ENCODE measurements at regions not wholly inside any gene's neighbourhood (a gene's known extent, or its start where the extent isn't known, plus 50 kb on each side); places are given as distances from the start of the nearest gene placed in this dataset.

DNA sequence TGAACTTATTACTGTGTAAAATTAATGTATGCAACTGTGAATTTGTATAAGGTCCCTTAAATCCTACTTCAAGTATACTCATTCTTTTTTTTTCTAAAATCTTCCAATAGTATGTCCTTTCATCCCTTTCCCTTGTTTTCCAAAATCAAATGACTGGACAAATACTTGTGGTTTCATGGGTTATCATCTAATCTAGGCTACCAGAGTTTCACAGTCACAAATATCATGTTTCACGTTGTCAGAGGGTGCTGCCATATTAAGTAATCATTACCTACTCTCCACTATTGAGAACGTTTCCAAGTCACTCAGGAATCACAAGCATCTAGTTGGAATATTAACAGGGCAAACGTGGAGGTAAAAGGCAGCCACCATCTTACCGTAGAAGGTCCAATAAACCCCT is 1235.0 kb upstream of the TENM3 start:
- DNase-seq (ENCODE audit: low read depth in 1 of 2, low spot score in 1 of 2): no peak
- no peaks in the 10 kb centered on the region for H3K27me3 ChIP-seq (ENCODE audit: insufficient read depth, poor library complexity, severe bottlenecking)
- H3K4me3 ChIP-seq (replicated peaks; ENCODE audit: insufficient read depth, low read length): no peak overlapping the region
- TF ChIP-seq SPI1 (IDR thresholded peaks at IDR 0.05; ENCODE audit: borderline replicate concordance, low read depth) (no peak), POLR2AphosphoS5 (IDR thresholded peaks at IDR 0.05; ENCODE audit: low read depth) (no peak), GABPA (IDR thresholded peaks at IDR 0.05; ENCODE audit: low read depth) (no peak)
- TF ChIP-seq, protein P1, sequence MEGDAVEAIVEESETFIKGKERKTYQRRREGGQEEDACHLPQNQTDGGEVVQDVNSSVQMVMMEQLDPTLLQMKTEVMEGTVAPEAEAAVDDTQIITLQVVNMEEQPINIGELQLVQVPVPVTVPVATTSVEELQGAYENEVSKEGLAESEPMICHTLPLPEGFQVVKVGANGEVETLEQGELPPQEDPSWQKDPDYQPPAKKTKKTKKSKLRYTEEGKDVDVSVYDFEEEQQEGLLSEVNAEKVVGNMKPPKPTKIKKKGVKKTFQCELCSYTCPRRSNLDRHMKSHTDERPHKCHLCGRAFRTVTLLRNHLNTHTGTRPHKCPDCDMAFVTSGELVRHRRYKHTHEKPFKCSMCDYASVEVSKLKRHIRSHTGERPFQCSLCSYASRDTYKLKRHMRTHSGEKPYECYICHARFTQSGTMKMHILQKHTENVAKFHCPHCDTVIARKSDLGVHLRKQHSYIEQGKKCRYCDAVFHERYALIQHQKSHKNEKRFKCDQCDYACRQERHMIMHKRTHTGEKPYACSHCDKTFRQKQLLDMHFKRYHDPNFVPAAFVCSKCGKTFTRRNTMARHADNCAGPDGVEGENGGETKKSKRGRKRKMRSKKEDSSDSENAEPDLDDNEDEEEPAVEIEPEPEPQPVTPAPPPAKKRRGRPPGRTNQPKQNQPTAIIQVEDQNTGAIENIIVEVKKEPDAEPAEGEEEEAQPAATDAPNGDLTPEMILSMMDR (IDR thresholded peaks at IDR 0.05; ENCODE audit: insufficient read depth, low read length): no peak
- TF ChIP-seq, protein P2, sequence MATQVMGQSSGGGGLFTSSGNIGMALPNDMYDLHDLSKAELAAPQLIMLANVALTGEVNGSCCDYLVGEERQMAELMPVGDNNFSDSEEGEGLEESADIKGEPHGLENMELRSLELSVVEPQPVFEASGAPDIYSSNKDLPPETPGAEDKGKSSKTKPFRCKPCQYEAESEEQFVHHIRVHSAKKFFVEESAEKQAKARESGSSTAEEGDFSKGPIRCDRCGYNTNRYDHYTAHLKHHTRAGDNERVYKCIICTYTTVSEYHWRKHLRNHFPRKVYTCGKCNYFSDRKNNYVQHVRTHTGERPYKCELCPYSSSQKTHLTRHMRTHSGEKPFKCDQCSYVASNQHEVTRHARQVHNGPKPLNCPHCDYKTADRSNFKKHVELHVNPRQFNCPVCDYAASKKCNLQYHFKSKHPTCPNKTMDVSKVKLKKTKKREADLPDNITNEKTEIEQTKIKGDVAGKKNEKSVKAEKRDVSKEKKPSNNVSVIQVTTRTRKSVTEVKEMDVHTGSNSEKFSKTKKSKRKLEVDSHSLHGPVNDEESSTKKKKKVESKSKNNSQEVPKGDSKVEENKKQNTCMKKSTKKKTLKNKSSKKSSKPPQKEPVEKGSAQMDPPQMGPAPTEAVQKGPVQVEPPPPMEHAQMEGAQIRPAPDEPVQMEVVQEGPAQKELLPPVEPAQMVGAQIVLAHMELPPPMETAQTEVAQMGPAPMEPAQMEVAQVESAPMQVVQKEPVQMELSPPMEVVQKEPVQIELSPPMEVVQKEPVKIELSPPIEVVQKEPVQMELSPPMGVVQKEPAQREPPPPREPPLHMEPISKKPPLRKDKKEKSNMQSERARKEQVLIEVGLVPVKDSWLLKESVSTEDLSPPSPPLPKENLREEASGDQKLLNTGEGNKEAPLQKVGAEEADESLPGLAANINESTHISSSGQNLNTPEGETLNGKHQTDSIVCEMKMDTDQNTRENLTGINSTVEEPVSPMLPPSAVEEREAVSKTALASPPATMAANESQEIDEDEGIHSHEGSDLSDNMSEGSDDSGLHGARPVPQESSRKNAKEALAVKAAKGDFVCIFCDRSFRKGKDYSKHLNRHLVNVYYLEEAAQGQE (IDR thresholded peaks at IDR 0.05; ENCODE audit: insufficient replicate concordance, low read depth): no peak
- H3K27ac ChIP-seq (replicated peaks): no peak overlapping the region

DNA sequence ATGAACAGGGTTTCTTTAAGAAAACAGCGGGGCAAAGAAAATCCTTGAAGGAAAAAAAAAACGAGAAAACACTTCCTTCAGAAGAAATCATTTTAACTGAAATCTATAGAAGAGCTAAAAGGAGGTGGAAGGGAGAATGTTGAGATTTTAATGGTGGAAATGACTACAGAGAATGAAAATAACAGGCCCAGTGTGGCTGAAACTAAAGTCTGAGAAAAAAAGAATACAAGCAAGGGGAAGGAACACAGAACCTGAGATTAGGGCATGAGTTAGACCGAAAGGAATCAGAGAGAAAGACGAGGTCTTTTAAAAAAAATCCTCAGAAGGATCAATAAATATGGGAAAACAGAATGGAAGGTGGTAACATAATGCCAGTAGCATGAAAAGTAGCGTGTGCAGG is 1230.0 kb upstream of the TENM3 start:
- TF ChIP-seq GABPA (IDR thresholded peaks at IDR 0.05; ENCODE audit: low read depth): no peak
- TF ChIP-seq, protein P1 (IDR thresholded peaks at IDR 0.05; ENCODE audit: insufficient read depth, low read length): no peak
- no peak for TF ChIP-seq SPI1 (IDR thresholded peaks at IDR 0.05; ENCODE audit: borderline replicate concordance, low read depth)
- TF ChIP-seq POLR2AphosphoS5 (IDR thresholded peaks at IDR 0.05; ENCODE audit: low read depth): no peak
- TF ChIP-seq, protein P2 (IDR thresholded peaks at IDR 0.05; ENCODE audit: insufficient replicate concordance, low read depth): no peak
- Histone ChIP-seq H3K4me3 (replicated peaks; ENCODE audit: insufficient read depth, low read length) (no peak overlapping the region), H3K27ac (replicated peaks) (no peak overlapping the region), H3K27me3 (ENCODE audit: insufficient read depth, poor library complexity, severe bottlenecking) (no peaks in the 10 kb centered on the region)
- no peak for DNase-seq (ENCODE audit: low read depth in 1 of 2, low spot score in 1 of 2)

GRCh38 chr4:181017038-181017437 is 1226.2 kb upstream of the TENM3 start:
- DNase-seq (ENCODE audit: low read depth in 1 of 2, low spot score in 1 of 2): no peak
- TF ChIP-seq, protein P1 (IDR thresholded peaks at IDR 0.05; ENCODE audit: insufficient read depth, low read length): no peak
- TF ChIP-seq GABPA (IDR thresholded peaks at IDR 0.05; ENCODE audit: low read depth): no peak
- no peak for TF ChIP-seq SPI1 (IDR thresholded peaks at IDR 0.05; ENCODE audit: borderline replicate concordance, low read depth)
- TF ChIP-seq, protein P2 (IDR thresholded peaks at IDR 0.05; ENCODE audit: insufficient replicate concordance, low read depth): no peak
- no peak for TF ChIP-seq POLR2AphosphoS5 (IDR thresholded peaks at IDR 0.05; ENCODE audit: low read depth)
- Histone ChIP-seq H3K4me3 (replicated peaks; ENCODE audit: insufficient read depth, low read length) (no peak overlapping the region), H3K27ac (replicated peaks) (no peak overlapping the region), H3K27me3 (ENCODE audit: insufficient read depth, poor library complexity, severe bottlenecking) (no peaks in the 10 kb centered on the region)

Measured in HL-60 (cell line).